HEK293 (cell line): ENCODE measurements at regions not wholly inside any gene's neighbourhood (a gene's known extent, or its start where the extent isn't known, plus 50 kb on each side); places are given as distances from the start of the nearest gene placed in this dataset.

Experiments
- CTCF ChIA-PET: fragments of 350-600 bp; formaldehyde crosslinking; extraction: SDS; loops from one replicate; lab custom pipeline; 2021; ENCODE audit warnings: antibody characterized with exemption; lab: Yijun Ruan, JAX
- POLR2A ChIA-PET: fragments of 300-600 bp; formaldehyde crosslinking; extraction: SDS; loops from one replicate; lab custom pipeline; 2020; ENCODE audit warnings: antibody characterized with exemption, inconsistent platforms; lab: Yijun Ruan, JAX
- H3K27ac ChIP-seq: fragments of 200-500 bp; sonication (Bioruptor generic); 2 replicates; pipeline ENCODE4 v1.5.1; 2014; ENCODE audit warnings: low read depth, low read length, control low read depth, inconsistent platforms; ENCODE audit errors: extremely low read depth
- H3K36me3 ChIP-seq, 2 experiments: fragments of 200-500 bp in 1 of 2; sonication (Bioruptor generic) in 1 of 2; 1 replicate in 1 of 2; 2 replicates in 1 of 2; pipeline ENCODE4 v1.5.1; 2014 to 2017; ENCODE audit warnings: inconsistent platforms in 2 of 2, low read length in 2 of 2; ENCODE audit not compliant: control insufficient read depth in 2 of 2, insufficient read depth in 1 of 2
- H3K4me1 ChIP-seq: fragments of 200-500 bp; sonication (Bioruptor generic); 2 replicates; pipeline ENCODE4 v1.5.1; 2014; ENCODE audit warnings: mild to moderate bottlenecking, low read length, inconsistent platforms; ENCODE audit not compliant: control insufficient read depth, insufficient read depth
- H3K4me3 ChIP-seq: 2 replicates; pipeline ENCODE4 v1.5.1; 2011; ENCODE audit warnings: low read depth, mild to moderate bottlenecking, control low read depth, low read length, moderate library complexity
- H3K9me3 ChIP-seq: fragments of 200-500 bp; sonication (Bioruptor generic); 2 replicates; pipeline ENCODE4 v1.5.1; 2014; ENCODE audit warnings: low read depth, low read length, inconsistent platforms; ENCODE audit not compliant: control insufficient read depth, insufficient read depth
- EGR2 ChIP-seq: fragments of 450-650 bp; formaldehyde crosslinking; IDR thresholded peaks from 2 replicates; pipeline ENCODE4 v1.5.1; 2016; ENCODE audit warnings: low read depth, missing biosample characterization, missing genetic modification characterization
- GLI2 ChIP-seq: fragments of 450-650 bp; formaldehyde crosslinking; IDR thresholded peaks from 2 replicates; pipeline ENCODE4; 2017; ENCODE audit warnings: missing biosample characterization, missing genetic modification characterization, low read depth, borderline replicate concordance
- KLF7 ChIP-seq: fragments of 450-650 bp; formaldehyde crosslinking; IDR thresholded peaks from 2 replicates; pipeline ENCODE4 v1.5.1; 2016; ENCODE audit warnings: missing biosample characterization, missing genetic modification characterization, borderline replicate concordance
- SP2 ChIP-seq: fragments of 450-650 bp; formaldehyde crosslinking; IDR thresholded peaks from 2 replicates; pipeline ENCODE4 v1.5.1; 2016; ENCODE audit warnings: missing biosample characterization, missing genetic modification characterization
- TRIM28 ChIP-seq: IDR thresholded peaks from 2 replicates; pipeline ENCODE4 v1.6.1; 2011; ENCODE audit warnings: low read length, control low read depth, borderline replicate concordance
- ZNF10 ChIP-seq: fragments of 450-650 bp; formaldehyde crosslinking; IDR thresholded peaks from 2 replicates; pipeline ENCODE4 v1.5.1; 2017; ENCODE audit warnings: missing biosample characterization, missing genetic modification characterization
- ZNF133 ChIP-seq: fragments of 450-650 bp; formaldehyde crosslinking; IDR thresholded peaks from 2 replicates; pipeline ENCODE4 v1.5.1; 2016; ENCODE audit warnings: missing biosample characterization, missing genetic modification characterization
- ZNF140 ChIP-seq: fragments of 450-650 bp; formaldehyde crosslinking; IDR thresholded peaks from 2 replicates; pipeline ENCODE4 v1.5.1; 2016; ENCODE audit warnings: missing biosample characterization, missing genetic modification characterization
- ZNF155 ChIP-seq: fragments of 450-650 bp; formaldehyde crosslinking; IDR thresholded peaks from 2 replicates; pipeline ENCODE4 v1.5.1; 2016; ENCODE audit warnings: missing biosample characterization, missing genetic modification characterization
- ZNF26 ChIP-seq: fragments of 450-650 bp; formaldehyde crosslinking; IDR thresholded peaks from 2 replicates; pipeline ENCODE4 v1.5.1; 2016; ENCODE audit warnings: missing biosample characterization, missing genetic modification characterization
- ZNF311 ChIP-seq: fragments of 450-650 bp; formaldehyde crosslinking; IDR thresholded peaks from 2 replicates; pipeline ENCODE4 v1.5.1; 2017; ENCODE audit warnings: missing biosample characterization, missing genetic modification characterization, borderline replicate concordance
- ZNF423 ChIP-seq: fragments of 450-650 bp; formaldehyde crosslinking; IDR thresholded peaks from 2 replicates; pipeline ENCODE4 v1.5.1; 2016; ENCODE audit warnings: missing biosample characterization, missing genetic modification characterization
- ZNF433 ChIP-seq: fragments of 450-650 bp; formaldehyde crosslinking; IDR thresholded peaks from 2 replicates; pipeline ENCODE4 v1.5.1; 2016; ENCODE audit warnings: missing biosample characterization, missing genetic modification characterization, low read depth
- ZNF473 ChIP-seq: fragments of 450-650 bp; formaldehyde crosslinking; IDR thresholded peaks from 2 replicates; pipeline ENCODE4 v1.5.1; 2017; ENCODE audit warnings: missing biosample characterization, missing genetic modification characterization
- ZNF48 ChIP-seq: fragments of 450-650 bp; formaldehyde crosslinking; IDR thresholded peaks from 2 replicates; pipeline ENCODE4 v1.5.1; 2016; ENCODE audit warnings: missing biosample characterization, missing genetic modification characterization
- ZNF501 ChIP-seq: fragments of 450-650 bp; formaldehyde crosslinking; IDR thresholded peaks from 2 replicates; pipeline ENCODE4 v1.5.1; 2016; ENCODE audit warnings: missing biosample characterization, missing genetic modification characterization
- ZNF530 ChIP-seq: fragments of 450-650 bp; formaldehyde crosslinking; IDR thresholded peaks from 2 replicates; pipeline ENCODE4 v1.5.1; 2016; ENCODE audit warnings: low read depth, missing biosample characterization, missing genetic modification characterization
- ZNF571 ChIP-seq: fragments of 450-650 bp; formaldehyde crosslinking; IDR thresholded peaks from 2 replicates; pipeline ENCODE4 v1.5.0; 2017; ENCODE audit warnings: missing biosample characterization, missing genetic modification characterization
- ZNF626 ChIP-seq: fragments of 450-650 bp; sonication (Bioruptor Pico); formaldehyde crosslinking; IDR thresholded peaks from 2 replicates; pipeline ENCODE4 v1.5.1; 2018; ENCODE audit warnings: missing biosample characterization, missing genetic modification characterization, inconsistent platforms
- ZNF670 ChIP-seq: fragments of 450-650 bp; formaldehyde crosslinking; IDR thresholded peaks from 2 replicates; pipeline ENCODE4 v1.5.1; 2016; ENCODE audit warnings: missing biosample characterization, missing genetic modification characterization, low read depth
- ZNF777 ChIP-seq: fragments of 450-650 bp; formaldehyde crosslinking; IDR thresholded peaks from 2 replicates; pipeline ENCODE4 v1.5.1; 2017; ENCODE audit warnings: missing biosample characterization, missing genetic modification characterization, borderline replicate concordance
- ZNF837 ChIP-seq: fragments of 450-650 bp; formaldehyde crosslinking; IDR thresholded peaks from 2 replicates; pipeline ENCODE4 v1.5.1; 2016; ENCODE audit warnings: missing biosample characterization, missing genetic modification characterization
- ZSCAN4 ChIP-seq: fragments of 450-650 bp; formaldehyde crosslinking; IDR thresholded peaks from 2 replicates; pipeline ENCODE4 v1.5.1; 2017; ENCODE audit warnings: missing biosample characterization, missing genetic modification characterization
- TF ChIP-seq, protein P1 (sequence below): fragments of 450-650 bp; formaldehyde crosslinking; IDR thresholded peaks from 2 replicates; pipeline ENCODE4 v1.5.1; 2016; ENCODE audit warnings: missing biosample characterization, missing genetic modification characterization
- TF ChIP-seq, protein P2 (sequence below): fragments of 450-650 bp; formaldehyde crosslinking; IDR thresholded peaks from 2 replicates; pipeline ENCODE4 v1.5.1; 2016; ENCODE audit warnings: missing biosample characterization, missing genetic modification characterization
- TF ChIP-seq, protein P3 (sequence below): fragments of 450-650 bp; formaldehyde crosslinking; IDR thresholded peaks from 2 replicates; pipeline ENCODE4 v1.5.1; 2016; ENCODE audit warnings: missing biosample characterization, missing genetic modification characterization

- no peaks in the 10 kb centered on the region for H3K36me3 ChIP-seq
- CTCF ChIA-PET = interaction anchor here (0.6 to 0.7 kb wide), 2 partner anchors 244 to 285 kb away, joined by 3 to 4 read pairs; no protein-coding TSS in a partner anchor
- H3K27ac ChIP-seq = no peak overlapping the region
- POLR2A ChIA-PET = no interaction called here
- TF ChIP-seq ZNF433 (tag by site-specific recombination) (no peak), ZNF626 (tag by site-specific recombination) (no peak), ZNF48 (tag by site-specific recombination) (no peak), ZNF133 (tag by site-specific recombination) (no peak), TRIM28 (no peak), ZNF10 (tag by site-specific recombination) (no peak), GLI2 (tag by site-specific recombination) (no peak), ZNF311 (no peak)
- TF ChIP-seq, protein P1, sequence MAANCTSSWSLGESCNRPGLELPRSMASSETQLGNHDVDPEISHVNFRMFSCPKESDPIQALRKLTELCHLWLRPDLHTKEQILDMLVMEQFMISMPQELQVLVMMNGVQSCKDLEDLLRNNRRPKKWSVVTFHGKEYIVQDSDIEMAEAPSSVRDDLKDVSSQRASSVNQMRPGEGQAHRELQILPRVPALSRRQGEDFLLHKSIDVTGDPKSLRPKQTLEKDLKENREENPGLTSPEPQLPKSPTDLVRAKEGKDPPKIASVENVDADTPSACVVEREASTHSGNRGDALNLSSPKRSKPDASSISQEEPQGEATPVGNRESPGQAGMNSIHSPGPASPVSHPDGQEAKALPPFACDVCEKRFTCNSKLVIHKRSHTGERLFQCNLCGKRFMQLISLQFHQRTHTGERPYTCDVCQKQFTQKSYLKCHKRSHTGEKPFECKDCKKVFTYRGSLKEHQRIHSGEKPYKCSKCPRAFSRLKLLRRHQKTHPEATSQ = no peak
- TF ChIP-seq, all 188 proteins: peak for 0
- Histone ChIP-seq H3K9me3 (no peaks in the 10 kb centered on the region), H3K4me3 (no peak overlapping the region), H3K4me1 (peaks cover 4% of the 10 kb centered on the region; the same call in 1 of the 2 replicates)
These were observed 197.1 kb upstream of the C2CD4B start for GRCh38 chr15:62362144-62362543.

DNA sequence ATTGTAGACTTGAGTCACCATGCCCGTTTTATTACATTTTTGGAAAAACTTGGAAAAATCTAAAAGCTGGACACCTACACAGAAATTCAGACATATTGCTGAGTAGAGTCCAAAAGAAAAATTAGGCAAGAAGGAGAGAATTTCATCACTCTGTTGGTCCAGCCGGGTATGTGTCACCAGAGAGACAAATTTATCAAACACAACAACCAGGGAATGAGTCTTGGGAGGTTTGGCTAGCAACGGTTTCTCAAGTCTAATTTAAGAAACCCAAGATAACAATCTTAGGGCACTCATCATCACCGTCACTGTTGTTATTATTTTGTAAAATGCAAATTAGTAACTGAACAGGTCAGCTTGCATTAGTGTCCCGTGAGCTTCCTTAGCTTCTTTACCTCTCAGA lies 197.5 kb upstream of the C2CD4B start:
- TF ChIP-seq ZNF670 (no peak), ZNF530 (tag by site-specific recombination) (no peak), ZNF473 (no peak), ZNF501 (tag by site-specific recombination) (no peak), ZNF571 (tag by site-specific recombination) (no peak), ZNF423 (tag by site-specific recombination) (no peak), KLF7 (no peak), ZSCAN4 (tag by site-specific recombination) (no peak), SP2 (no peak), ZNF837 (tag by site-specific recombination) (no peak)
- TF ChIP-seq, protein P2, sequence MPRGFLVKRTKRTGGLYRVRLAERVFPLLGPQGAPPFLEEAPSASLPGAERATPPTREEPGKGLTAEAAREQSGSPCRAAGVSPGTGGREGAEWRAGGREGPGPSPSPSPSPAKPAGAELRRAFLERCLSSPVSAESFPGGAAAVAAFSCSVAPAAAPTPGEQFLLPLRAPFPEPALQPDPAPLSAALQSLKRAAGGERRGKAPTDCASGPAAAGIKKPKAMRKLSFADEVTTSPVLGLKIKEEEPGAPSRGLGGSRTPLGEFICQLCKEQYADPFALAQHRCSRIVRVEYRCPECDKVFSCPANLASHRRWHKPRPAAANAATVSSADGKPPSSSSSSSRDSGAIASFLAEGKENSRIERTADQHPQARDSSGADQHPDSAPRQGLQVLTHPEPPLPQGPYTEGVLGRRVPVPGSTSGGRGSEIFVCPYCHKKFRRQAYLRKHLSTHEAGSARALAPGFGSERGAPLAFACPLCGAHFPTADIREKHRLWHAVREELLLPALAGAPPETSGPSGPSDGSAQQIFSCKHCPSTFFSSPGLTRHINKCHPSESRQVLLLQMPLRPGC (tag by site-specific recombination) = no peak
- H3K27ac ChIP-seq = no peak overlapping the region
- no peak overlapping the region for H3K4me3 ChIP-seq
- POLR2A ChIA-PET = interaction anchor here (0.8 kb wide), 1 partner anchor 23 kb away, joined by 5 read pairs; no protein-coding TSS in a partner anchor
- CTCF ChIA-PET = interaction anchor here (0.7 kb wide), 1 partner anchor 244 kb away, joined by 4 read pairs; no protein-coding TSS in a partner anchor
- no peaks in the 10 kb centered on the region for H3K36me3 ChIP-seq
- H3K4me1 ChIP-seq = peaks cover 4% of the 10 kb centered on the region; the same call in 1 of the 2 replicates
- H3K9me3 ChIP-seq = no peaks in the 10 kb centered on the region

DNA sequence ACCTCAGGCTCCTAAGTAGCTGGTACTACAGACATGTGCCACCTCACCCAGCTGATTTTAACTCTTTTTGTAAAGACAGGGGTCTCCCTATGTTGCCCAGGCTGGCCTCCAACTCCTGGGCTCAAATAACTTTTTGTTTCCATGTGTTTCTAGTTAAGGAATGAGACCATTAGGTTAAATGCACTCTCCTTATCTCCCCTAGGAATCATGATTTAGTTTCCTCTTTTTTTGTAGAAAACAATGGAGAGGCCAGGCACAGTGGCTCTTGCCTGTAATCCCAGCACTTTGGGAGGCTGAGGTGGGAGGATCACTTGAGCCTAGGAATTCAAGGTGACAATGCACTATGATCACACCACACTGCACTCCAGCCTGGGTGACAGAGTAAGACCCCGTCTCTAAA lies 198.8 kb upstream of the C2CD4B start:
- no peak overlapping the region for H3K27ac ChIP-seq
- peaks cover 4% of the 10 kb centered on the region; the same call in 1 of the 2 replicates for H3K4me1 ChIP-seq
- no peak overlapping the region for H3K4me3 ChIP-seq
- CTCF ChIA-PET = no interaction called here
- H3K36me3 ChIP-seq = no peaks in the 10 kb centered on the region
- no peaks in the 10 kb centered on the region for H3K9me3 ChIP-seq
- POLR2A ChIA-PET = no interaction called here
- TF ChIP-seq ZNF140 (no peak), ZNF155 (tag by site-specific recombination) (no peak), ZNF26 (tag by site-specific recombination) (no peak), EGR2 (no peak), ZNF777 (tag by site-specific recombination) (no peak)
- TF ChIP-seq, protein P3, sequence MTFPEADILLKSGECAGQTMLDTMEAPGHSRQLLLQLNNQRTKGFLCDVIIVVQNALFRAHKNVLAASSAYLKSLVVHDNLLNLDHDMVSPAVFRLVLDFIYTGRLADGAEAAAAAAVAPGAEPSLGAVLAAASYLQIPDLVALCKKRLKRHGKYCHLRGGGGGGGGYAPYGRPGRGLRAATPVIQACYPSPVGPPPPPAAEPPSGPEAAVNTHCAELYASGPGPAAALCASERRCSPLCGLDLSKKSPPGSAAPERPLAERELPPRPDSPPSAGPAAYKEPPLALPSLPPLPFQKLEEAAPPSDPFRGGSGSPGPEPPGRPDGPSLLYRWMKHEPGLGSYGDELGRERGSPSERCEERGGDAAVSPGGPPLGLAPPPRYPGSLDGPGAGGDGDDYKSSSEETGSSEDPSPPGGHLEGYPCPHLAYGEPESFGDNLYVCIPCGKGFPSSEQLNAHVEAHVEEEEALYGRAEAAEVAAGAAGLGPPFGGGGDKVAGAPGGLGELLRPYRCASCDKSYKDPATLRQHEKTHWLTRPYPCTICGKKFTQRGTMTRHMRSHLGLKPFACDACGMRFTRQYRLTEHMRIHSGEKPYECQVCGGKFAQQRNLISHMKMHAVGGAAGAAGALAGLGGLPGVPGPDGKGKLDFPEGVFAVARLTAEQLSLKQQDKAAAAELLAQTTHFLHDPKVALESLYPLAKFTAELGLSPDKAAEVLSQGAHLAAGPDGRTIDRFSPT = no peak
